ENCODE measurements at regions not wholly inside any gene's neighbourhood (a gene's known extent, or its start where the extent isn't known, plus 50 kb on each side); places are given as distances from the start of the nearest gene placed in this dataset.
"Not testable (repeated sequence)": the region's sequence is repeated elsewhere in the genome, so short reads cannot be mapped to it uniquely, and the experiment has no call there.

DNA sequence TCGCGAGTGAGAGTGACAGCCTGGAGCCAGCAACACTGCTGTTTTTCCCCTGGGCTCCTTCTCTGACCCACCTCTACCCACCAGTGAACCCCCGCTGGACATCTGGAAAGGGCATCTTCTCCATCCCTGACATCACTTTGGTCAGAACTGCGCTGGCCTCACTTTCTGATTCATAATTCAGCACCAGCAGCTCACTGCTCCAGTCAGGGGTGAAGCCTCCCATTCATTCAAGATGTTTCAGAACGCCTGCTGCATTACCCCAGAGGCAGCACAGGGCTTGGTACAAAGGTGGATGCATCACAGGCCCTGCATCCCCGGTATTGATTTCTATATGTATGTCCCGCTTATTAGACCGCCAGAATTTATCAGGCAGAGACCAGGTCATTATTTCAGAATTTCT lies 182.8 kb upstream of the TSHZ3 start:
- DNase-seq = no peak

GRCh38 chr19:31533114-31533513 lies 183.9 kb upstream of the TSHZ3 start:
- no peak for DNase-seq

DNA sequence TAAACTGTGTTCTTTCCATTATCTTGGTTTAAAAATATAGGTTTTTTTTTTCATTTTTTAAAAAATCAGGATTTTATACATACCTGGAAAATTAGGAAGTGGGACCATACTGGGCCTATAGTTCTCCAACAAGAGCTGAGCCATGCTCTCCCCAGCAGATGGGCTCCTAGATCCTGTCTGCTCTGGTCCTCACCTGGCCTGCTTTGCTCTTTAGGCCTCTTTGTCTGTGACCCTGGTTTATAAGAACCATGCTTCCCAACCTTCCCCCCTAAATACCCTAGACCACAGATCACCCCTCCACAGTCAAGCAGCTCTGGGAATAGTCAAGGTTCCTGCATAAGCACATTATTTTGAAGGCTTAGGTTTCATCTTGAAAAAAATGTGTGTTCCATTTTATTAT lies 185.0 kb upstream of the TSHZ3 start:
- DNase-seq = no peak

DNA sequence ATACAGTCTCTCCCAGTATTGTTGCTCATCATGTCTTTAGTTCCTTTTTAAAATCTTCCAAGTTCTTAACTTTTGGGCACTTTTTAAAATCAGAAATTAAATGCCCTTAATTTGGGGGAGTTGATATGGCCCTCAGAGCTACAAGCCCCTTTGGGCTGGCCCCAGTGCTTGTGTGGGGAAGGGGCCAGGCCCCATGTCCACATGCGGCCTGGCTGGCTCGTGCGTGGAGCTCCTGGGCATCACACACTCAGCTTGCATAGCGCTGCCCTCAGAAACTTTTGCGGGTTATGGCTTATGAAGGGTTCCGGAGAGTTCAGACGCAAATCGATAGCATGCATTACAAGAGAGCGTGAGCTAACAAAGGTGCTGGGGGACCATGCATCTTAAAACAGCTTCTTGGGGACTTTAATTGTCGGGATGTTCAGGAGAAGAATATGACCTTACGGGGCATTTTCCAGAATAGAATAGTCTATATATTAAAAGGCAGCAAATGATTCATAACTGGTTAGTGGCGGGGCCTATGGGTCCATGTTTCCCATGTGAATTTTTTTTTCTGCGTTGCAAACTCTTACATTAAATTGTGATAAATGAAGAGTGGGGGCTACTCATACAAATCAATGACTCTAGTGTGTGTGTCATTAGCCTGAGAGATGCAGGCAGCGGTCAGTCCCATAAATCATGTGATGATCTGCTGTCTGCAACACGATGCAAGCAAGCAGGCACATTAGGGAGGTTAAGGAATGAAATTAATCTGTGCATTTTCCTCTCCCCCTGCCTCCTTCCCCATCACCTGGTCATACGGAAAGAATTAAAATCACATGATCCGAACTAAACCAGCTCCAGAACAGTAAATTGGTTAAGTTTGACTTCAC lies 185.8 kb upstream of the TSHZ3 start:
- DNase-seq = no peak

GRCh38 chr19:31535691-31536460 lies 186.6 kb upstream of the TSHZ3 start:
- no peak for DNase-seq

- no peak for DNase-seq
These were observed 187.9 kb upstream of the TSHZ3 start for GRCh38 chr19:31537136-31537535.

- DNase-seq = not testable (repeated sequence)
These were observed 188.7 kb upstream of the TSHZ3 start for GRCh38 chr19:31537902-31538301.

GRCh38 chr19:31538879-31539278 lies 189.6 kb upstream of the TSHZ3 start:
- DNase-seq = no peak

DNA sequence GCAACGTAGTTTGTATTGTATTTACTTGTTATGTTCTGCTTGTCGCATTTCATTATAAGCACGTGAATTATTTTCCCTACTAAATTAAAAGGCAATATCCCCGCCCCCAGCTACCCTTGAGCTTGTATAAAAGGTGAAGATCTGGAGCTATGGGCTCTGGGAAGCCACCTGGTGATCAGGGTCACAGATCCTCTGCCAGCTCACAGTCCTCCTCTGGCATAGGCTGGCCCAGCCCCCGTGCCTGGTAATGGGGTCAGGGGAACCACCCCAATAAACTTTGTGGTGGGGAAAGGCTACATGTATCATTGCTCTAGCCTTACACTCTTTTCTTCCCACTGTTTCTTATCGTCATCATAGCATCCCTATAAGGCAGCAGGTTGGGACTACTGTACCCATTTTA lies 190.2 kb upstream of the TSHZ3 start:
- no peak for DNase-seq

DNA sequence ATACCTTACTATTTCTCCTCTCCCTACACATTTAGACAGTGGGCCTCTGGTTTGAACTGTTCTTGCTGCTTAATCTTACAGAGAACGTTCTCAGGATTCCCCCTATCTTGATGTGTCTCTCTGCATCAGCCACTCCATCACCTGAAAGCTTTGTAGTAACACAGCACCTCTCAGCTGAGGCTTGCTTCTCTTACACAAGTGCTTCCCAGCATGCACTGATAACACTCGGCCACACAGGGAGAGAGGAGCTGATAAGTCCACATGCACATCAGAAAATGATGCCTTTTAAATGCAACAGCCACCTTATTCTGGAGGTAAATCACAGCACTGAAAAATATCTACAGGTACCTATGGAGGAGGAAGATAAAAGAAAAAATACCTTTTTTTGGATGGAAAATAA lies 192.2 kb upstream of the TSHZ3 start:
- DNase-seq = no peak

GRCh38 chr19:31543456-31543855 lies 194.2 kb upstream of the TSHZ3 start:
- DNase-seq = no peak

DNA sequence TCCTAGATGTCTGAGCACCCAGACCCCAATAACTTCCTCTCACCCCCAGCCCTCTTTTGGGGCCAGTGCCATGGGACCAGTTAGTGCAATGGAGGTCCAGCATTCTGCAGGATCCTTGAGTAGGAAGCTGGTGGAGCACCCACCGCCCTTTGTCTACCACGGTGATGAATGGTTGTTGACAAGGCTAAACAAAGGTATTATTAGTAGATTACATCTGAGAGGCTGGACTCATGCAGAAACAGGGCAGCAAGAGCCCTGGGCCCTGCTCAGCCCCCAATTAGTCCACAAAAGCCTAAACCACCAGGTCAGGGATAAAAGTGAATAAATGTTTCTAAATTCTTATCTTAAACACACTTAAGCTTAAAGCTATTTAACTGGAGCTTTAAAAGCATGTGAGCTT lies 196.5 kb upstream of the TSHZ3 start:
- no peak for DNase-seq

- DNase-seq = no peak
These were observed 197.1 kb upstream of the TSHZ3 start for GRCh38 chr19:31546205-31546960.

DNA sequence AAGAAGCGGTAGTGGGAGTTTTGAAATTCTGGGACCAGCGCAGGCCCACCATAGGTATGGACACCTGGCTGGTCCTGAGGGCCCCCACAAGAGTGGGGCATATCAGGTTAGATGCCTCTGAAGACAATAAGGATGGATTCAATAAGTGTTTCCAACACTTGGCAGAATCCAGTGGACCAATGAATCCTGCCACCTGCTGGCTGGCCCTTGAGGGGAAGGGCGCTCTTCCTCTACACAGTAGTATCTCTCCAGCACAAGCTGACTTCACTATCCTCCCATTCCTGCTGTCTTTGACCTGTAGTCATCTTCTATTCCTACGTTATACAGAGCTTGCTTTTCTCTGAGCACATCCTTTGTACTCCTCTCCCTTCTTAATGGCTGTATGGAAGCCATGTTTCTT lies 199.7 kb upstream of the TSHZ3 start:
- no peak for DNase-seq

DNA sequence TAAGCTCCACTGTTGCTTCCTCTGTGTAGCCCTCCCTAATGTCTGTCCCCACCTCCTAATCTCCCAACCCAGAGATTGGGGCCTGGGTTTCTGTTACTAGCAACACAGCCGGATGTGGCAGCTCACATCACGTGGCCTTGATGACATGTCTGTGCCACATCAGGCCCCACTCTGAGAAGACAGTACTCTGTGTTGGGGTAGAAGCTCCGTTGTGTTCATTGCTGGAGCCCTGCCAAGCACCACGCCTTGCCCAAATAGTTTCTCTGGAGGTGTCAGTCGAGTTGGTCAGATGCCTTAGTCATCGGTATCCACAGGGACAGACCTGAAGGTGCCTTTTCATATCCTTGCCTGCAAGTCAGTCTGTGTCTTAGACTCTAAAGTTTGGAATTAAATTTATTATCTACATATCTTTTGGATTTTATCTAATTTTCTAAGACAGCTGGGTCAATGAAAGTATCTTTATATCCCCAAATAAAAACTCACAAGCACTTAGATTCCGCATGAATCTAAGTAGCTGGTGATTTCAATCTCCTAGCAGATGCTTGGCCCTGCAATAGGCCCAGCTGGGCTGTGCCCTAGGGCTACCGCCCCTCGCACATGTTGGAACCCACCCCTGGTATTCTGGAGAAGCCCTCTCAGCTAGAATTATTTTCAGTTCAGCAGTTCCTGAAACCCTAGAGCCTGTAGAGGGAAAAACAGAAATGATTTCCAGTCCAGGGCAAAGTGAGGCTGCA lies 204.0 kb upstream of the TSHZ3 start:
- no peak for DNase-seq

DNA sequence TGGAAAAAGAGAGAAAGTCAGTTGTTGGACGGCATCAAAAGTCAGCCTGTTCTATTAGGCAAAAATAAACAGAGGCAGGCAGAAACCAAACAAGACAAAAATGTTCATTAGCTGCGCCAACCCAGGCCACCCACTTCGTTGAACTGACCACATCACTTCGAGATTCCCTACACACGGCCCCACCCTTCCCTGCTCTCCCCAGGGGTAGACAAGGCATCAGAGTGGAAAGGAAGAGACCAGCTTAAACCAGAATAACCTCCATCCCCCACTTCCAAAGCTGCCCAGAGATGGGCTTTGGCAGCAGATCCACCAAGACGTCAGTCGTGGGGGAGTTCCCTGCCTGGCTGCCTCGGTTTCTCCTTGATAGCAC lies 204.6 kb upstream of the TSHZ3 start:
- DNase-seq = no peak

GRCh38 chr19:31554360-31554759 lies 205.1 kb upstream of the TSHZ3 start:
- no peak for DNase-seq

DNA sequence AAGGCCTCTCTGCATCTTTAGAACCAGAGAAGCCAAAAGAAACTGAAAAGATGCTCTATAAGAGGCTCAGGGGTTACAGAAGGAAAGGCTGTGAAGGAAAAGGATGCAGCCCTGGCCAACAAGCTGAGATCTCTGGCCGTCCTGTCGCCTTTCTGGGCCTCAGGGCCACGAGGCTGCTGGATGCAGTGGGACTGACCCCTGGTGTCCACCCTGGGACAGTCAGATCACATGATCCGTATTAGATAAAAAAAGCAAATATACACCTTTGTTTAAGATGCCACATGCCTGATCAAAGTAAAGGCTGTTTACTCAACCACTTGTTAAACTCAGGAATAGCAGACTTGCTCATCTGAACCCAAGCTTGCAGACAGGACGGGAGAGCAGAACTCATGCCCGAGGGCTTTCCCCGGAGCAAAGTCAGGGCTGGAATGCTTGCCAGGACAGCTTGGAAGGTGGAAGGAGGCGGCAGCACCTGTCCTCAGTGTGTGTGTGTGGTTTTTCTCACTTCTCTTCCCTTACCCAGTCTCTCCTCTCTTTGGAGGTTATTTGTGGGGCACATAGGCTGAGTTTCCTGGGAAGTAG lies 206.5 kb upstream of the TSHZ3 start:
- DNase-seq = no peak

DNA sequence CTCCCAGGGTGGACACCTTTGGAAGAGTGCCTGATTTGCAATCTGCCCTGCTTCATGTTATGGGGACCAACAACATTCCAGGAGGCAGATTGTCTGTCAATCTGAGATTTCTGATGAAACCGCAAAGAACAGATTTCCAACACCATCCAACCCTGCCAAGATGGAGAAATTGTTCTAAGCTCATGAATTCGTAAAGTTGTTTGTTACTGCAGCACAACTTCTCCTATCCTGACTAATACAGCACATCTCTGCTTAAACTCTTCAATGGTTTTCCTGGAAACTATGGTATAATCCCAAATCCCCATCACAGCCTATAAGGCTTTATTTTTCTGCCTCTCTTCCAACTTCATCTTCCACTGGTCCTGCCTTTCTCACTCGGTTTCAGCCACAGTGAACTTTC lies 210.3 kb upstream of the TSHZ3 start:
- no peak for DNase-seq

GRCh38 chr19:31560086-31561060 lies 211.1 kb upstream of the TSHZ3 start:
- DNase-seq = no peak

DNA sequence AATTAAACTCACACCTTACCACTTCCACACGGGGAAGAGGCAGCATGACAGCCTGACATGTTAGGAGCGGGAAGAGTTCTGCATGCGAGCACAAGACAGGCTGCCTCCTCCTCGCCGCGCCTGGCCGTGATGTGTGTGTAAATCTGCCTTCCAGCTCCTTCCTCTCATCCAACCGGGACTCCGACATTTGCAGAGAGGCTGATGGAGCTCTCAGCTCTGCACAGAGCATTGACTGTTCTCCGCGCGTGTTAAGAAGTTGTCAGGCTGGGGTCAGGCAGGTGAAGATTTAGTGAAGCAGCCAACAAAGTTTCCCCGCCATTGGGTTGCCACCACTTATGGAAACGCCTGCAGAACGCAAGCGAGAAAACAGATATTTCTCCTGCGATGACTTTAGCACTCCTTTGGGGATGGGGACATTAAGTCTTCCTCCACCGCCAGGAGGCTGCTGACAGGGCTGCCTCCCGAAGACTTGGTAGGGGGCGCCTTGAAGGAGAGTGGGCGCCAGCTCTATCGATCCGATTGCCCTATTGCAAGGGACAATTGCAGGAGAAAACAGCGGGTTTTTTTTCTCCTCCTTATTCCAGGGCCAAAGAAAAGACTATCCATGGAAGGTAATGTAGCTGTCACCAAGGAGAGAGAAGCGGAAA lies 213.9 kb upstream of the TSHZ3 start:
- DNase-seq = no peak

All from DMS153 (cell line).